Natural killer cell (primary cell): ENCODE measurements at regions not wholly inside any gene's neighbourhood (a gene's known extent, or its start where the extent isn't known, plus 50 kb on each side); places are given as distances from the start of the nearest gene placed in this dataset.

ENCODE experiments used
- ATAC-seq, 3 donors: fragments of 150-1000 bp in 2 of 3; fragments of 200-7000 bp in 1 of 3; cut with Tn5 transposase; 1 replicate in 1 of 3; 2 replicates in 2 of 3; pipeline ENCODE4 v1.10.0; 2021; ENCODE audit warnings: mild to moderate bottlenecking in 2 of 3, moderate library complexity in 2 of 3
- DNase-seq, 2 donors: peaks; one replicate each; pipeline versions ENCODE4 v3.0.0 to v3.0.0-alpha.2; 2013 to 2021; ENCODE audit warnings: mixed read lengths in 1 of 2
- H3K27ac ChIP-seq: one replicate; pipeline ENCODE4 v1.5.1; 2013; ENCODE audit warnings: mild to moderate bottlenecking, low read length
- H3K27me3 ChIP-seq: one replicate; pipeline ENCODE4 v1.6.1; 2013; ENCODE audit warnings: low read length; ENCODE audit not compliant: control insufficient read depth, insufficient read depth
- H3K36me3 ChIP-seq: one replicate; pipeline ENCODE4 v1.6.1; 2013; ENCODE audit warnings: low read length; ENCODE audit not compliant: control insufficient read depth, insufficient read depth
- H3K4me1 ChIP-seq: one replicate; pipeline ENCODE4 v1.6.1; 2013; ENCODE audit warnings: low read length; ENCODE audit not compliant: control insufficient read depth, insufficient read depth
- H3K4me3 ChIP-seq: one replicate; pipeline ENCODE4 v1.5.1; 2013; ENCODE audit warnings: low read length
- H3K9me3 ChIP-seq: one replicate; pipeline ENCODE4 v1.6.1; 2013; ENCODE audit warnings: low read length; ENCODE audit not compliant: control insufficient read depth, insufficient read depth
- H3K27ac Mint-ChIP-seq, 2 donors: one replicate each; pipeline ENCODE4 v1.8.0; 2022; ENCODE audit warnings: mild to moderate bottlenecking in 2 of 2, mixed read lengths in 2 of 2, moderate library complexity in 1 of 2
- H3K27me3 Mint-ChIP-seq, 2 donors: one replicate each; pipeline ENCODE4 v1.8.0; 2022; ENCODE audit warnings: low read depth in 2 of 2, mixed read lengths in 2 of 2
- H3K36me3 Mint-ChIP-seq: one replicate; pipeline ENCODE4 v1.8.0; 2022; ENCODE audit warnings: mixed read lengths
- H3K4me1 Mint-ChIP-seq, 2 donors: one replicate each; pipeline ENCODE4 v1.8.0; 2022; ENCODE audit warnings: mixed read lengths in 2 of 2
- H3K4me3 Mint-ChIP-seq: one replicate; pipeline ENCODE4 v1.8.0; 2022; ENCODE audit warnings: mild to moderate bottlenecking, moderate library complexity, mixed read lengths
- H3K9me3 Mint-ChIP-seq, 2 donors: one replicate each; pipeline ENCODE4 v1.8.0; 2022; ENCODE audit warnings: mixed read lengths in 2 of 2
- WGBS: methylation state at CpG from one replicate; pipeline ENCODE4 v1.1.7; 2013; ENCODE audit warnings: missing lambda C conversion rate; ENCODE audit not compliant: insufficient coverage; 5-methylcytosine and 5-hydroxymethylcytosine counted together
- intact Hi-C: fragments of 100-400 bp; cut with micrococcal nuclease; formaldehyde crosslinking; loops from one replicate; pipeline ENCODE4 v1.14.2; 2022
- TF ChIP-seq, protein P1 (sequence below): fragments of 200-600 bp; IDR thresholded peaks from one replicate; pipeline ENCODE4 v1.8.0; 2022; ENCODE audit warnings: antibody characterized with exemption

DNA sequence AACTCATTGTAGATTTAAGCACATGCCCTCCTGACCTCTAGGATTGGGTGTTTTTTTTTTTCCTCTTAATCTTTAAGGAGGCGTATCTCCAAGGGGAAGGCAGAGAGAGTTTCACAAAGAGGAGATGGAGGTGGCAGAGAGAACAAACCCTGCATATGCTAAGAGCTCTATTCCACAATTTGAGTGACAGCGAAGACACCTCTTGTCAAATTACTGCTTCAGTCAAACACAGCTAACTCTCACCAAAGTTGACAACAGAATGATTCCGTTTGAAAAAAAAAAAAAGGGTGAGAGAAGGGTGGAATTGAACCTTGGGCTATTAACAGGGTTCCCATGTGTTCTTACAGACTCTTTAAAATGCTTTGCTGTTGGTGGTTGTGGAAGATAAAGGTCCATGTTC, 112.6 kb downstream of the NXPE2 start:
- H3K4me1 Mint-ChIP-seq = no peaks in the 10 kb centered on the region
- Histone ChIP-seq H3K4me1 (no peaks in the 10 kb centered on the region), H3K27ac (no peak overlapping the region), H3K4me3 (no peak overlapping the region), H3K27me3 (no peaks in the 10 kb centered on the region), H3K9me3 (no peaks in the 10 kb centered on the region), H3K36me3 (no peaks in the 10 kb centered on the region)
- no peak overlapping the region for H3K4me3 Mint-ChIP-seq
- peaks cover 0 to 3% of the 10 kb centered on the region in 2 donors for H3K9me3 Mint-ChIP-seq
- 25% methylated on average over 2 of the region's 3 CpGs for WGBS
- ATAC-seq (no peak), DNase-seq (no peak)
- intact Hi-C loops = no loop called here
- TF ChIP-seq, protein P1, sequence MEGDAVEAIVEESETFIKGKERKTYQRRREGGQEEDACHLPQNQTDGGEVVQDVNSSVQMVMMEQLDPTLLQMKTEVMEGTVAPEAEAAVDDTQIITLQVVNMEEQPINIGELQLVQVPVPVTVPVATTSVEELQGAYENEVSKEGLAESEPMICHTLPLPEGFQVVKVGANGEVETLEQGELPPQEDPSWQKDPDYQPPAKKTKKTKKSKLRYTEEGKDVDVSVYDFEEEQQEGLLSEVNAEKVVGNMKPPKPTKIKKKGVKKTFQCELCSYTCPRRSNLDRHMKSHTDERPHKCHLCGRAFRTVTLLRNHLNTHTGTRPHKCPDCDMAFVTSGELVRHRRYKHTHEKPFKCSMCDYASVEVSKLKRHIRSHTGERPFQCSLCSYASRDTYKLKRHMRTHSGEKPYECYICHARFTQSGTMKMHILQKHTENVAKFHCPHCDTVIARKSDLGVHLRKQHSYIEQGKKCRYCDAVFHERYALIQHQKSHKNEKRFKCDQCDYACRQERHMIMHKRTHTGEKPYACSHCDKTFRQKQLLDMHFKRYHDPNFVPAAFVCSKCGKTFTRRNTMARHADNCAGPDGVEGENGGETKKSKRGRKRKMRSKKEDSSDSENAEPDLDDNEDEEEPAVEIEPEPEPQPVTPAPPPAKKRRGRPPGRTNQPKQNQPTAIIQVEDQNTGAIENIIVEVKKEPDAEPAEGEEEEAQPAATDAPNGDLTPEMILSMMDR = no peak
- H3K36me3 Mint-ChIP-seq = no peaks in the 10 kb centered on the region
- no peak overlapping the region for H3K27ac Mint-ChIP-seq
- peaks cover 4 to 9% of the 10 kb centered on the region in 2 donors for H3K27me3 Mint-ChIP-seq

GRCh38 chr11:114794048-114794684, 115.8 kb downstream of the NXPE2 start:
- ATAC-seq (no peak), DNase-seq (no peak)
- Histone ChIP-seq H3K27me3 (peaks cover 2% of the 10 kb centered on the region), H3K27ac (no peak overlapping the region), H3K36me3 (no peaks in the 10 kb centered on the region), H3K4me1 (no peaks in the 10 kb centered on the region), H3K9me3 (no peaks in the 10 kb centered on the region), H3K4me3 (no peak overlapping the region)
- H3K36me3 Mint-ChIP-seq = no peaks in the 10 kb centered on the region
- H3K4me3 Mint-ChIP-seq = no peak overlapping the region
- TF ChIP-seq, protein P1 = no peak
- no peaks in the 10 kb centered on the region for H3K4me1 Mint-ChIP-seq
- intact Hi-C loops = no loop called here
- 3% methylated on average over 3 of the region's 3 CpGs for WGBS
- peaks cover 18 to 25% of the 10 kb centered on the region in 2 donors for H3K27me3 Mint-ChIP-seq
- H3K9me3 Mint-ChIP-seq = peaks cover 2 to 3% of the 10 kb centered on the region in 2 donors
- no peak overlapping the region for H3K27ac Mint-ChIP-seq

GRCh38 chr11:114796954-114797721, 118.8 kb downstream of the NXPE2 start:
- ATAC-seq (no peak), DNase-seq (no peak)
- Histone ChIP-seq H3K36me3 (no peaks in the 10 kb centered on the region), H3K27me3 (peaks cover 2% of the 10 kb centered on the region), H3K27ac (no peak overlapping the region), H3K4me3 (no peak overlapping the region), H3K9me3 (no peaks in the 10 kb centered on the region), H3K4me1 (no peaks in the 10 kb centered on the region)
- H3K9me3 Mint-ChIP-seq = peaks cover 0 to 4% of the 10 kb centered on the region in 2 donors
- WGBS = 67% methylated on average over 5 of the region's 9 CpGs
- no peaks in the 10 kb centered on the region for H3K36me3 Mint-ChIP-seq
- H3K4me1 Mint-ChIP-seq = no peaks in the 10 kb centered on the region
- H3K27me3 Mint-ChIP-seq = peaks cover 19 to 21% of the 10 kb centered on the region in 2 donors
- no peak overlapping the region for H3K27ac Mint-ChIP-seq
- H3K4me3 Mint-ChIP-seq = no peak overlapping the region
- intact Hi-C loops = no loop called here
- TF ChIP-seq, protein P1 = no peak
